Thyroid gland (tissue), 4 donors: ENCODE measurements at regions not wholly inside any gene's neighbourhood (a gene's known extent, or its start where the extent isn't known, plus 50 kb on each side); places are given as distances from the start of the nearest gene placed in this dataset.

ENCODE experiments used
- CTCF ChIP-seq, 6 experiments: fragments of 200-600 bp in 3 of 6; fragments of 450-650 bp in 3 of 6; sonication (generic) in 3 of 6; IDR thresholded peaks; one replicate each; pipeline ENCODE4 v1.5.1; 2016 to 2019; ENCODE audit warnings: antibody characterized with exemption in 6 of 6, mild to moderate bottlenecking in 2 of 6, inconsistent platforms in 1 of 6, moderate library complexity in 1 of 6
- POLR2A ChIP-seq, 2 donors: fragments of 450-650 bp; IDR thresholded peaks; one replicate each; pipeline ENCODE4 v1.6.1; 2017; ENCODE audit warnings: antibody characterized with exemption in 2 of 2, mild to moderate bottlenecking in 2 of 2, moderate library complexity in 1 of 2

GRCh38 chr7:89655946-89656345 lies 498.3 kb upstream of the STEAP1 start:
- TF ChIP-seq CTCF (IDR thresholded peaks at IDR 0.05) (no peak), POLR2A (IDR thresholded peaks at IDR 0.05) (no peak)
